ENCODE measurements at regions not wholly inside any gene's neighbourhood (a gene's known extent, or its start where the extent isn't known, plus 50 kb on each side); places are given as distances from the start of the nearest gene placed in this dataset.

DNA sequence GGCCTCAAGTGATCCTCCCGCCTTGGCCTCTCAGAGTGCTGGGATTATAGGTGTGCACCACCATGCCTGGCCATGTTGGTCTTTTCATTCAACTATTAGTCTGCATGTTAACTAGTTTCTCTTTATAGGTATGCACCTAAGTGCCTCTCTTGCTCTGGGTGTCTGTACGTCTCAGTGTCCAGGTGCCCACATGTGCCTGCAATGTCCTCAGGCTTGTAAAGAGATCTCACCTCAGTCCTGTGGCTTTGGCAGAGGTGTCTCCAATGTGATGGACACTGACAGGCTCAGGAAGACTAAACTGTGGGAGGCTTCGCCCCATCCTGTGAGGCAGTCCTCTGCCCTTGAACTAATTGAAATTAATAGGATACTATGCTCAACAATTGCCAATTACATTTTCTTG, 526.3 kb downstream of the PTPRU start:
- Histone ChIP-seq H3K4me3 (no peak overlapping the region), H3K9me3 (no peaks in the 10 kb centered on the region), H3K4me1 (ENCODE audit: insufficient read depth) (no peaks in the 10 kb centered on the region), H3K27me3 (no peaks in the 10 kb centered on the region), H3K36me3 (no peaks in the 10 kb centered on the region), H3K27ac (no peak overlapping the region)
- intact Hi-C loops (cut with DNase I): no loop called here
- no peak for DNase-seq
- TF ChIP-seq CTCF (IDR thresholded peaks at IDR 0.05): no peak
- no peak for TF ChIP-seq EP300 (IDR thresholded peaks at IDR 0.05)
- TF ChIP-seq POLR2A (IDR thresholded peaks at IDR 0.05): no peak
- WGBS, 3 donors: 49 to 86% (median 64%) methylated on average over 3 of the region's 3 CpGs

GRCh38 chr1:29761159-29761928, 525.0 kb downstream of the PTPRU start:
- WGBS, 3 donors: 59 to 67% (median 62%) methylated on average over 4 of the region's 4 CpGs
- intact Hi-C loops (cut with DNase I): no loop called here
- H3K4me1 ChIP-seq (ENCODE audit: insufficient read depth): no peaks in the 10 kb centered on the region
- no peaks in the 10 kb centered on the region for H3K27me3 ChIP-seq
- H3K9me3 ChIP-seq: no peaks in the 10 kb centered on the region
- TF ChIP-seq EP300 (IDR thresholded peaks at IDR 0.05) (no peak), POLR2A (IDR thresholded peaks at IDR 0.05) (no peak), CTCF (IDR thresholded peaks at IDR 0.05) (no peak)
- no peak overlapping the region for H3K4me3 ChIP-seq
- no peaks in the 10 kb centered on the region for H3K36me3 ChIP-seq
- H3K27ac ChIP-seq: no peak overlapping the region
- no peak for DNase-seq

DNA sequence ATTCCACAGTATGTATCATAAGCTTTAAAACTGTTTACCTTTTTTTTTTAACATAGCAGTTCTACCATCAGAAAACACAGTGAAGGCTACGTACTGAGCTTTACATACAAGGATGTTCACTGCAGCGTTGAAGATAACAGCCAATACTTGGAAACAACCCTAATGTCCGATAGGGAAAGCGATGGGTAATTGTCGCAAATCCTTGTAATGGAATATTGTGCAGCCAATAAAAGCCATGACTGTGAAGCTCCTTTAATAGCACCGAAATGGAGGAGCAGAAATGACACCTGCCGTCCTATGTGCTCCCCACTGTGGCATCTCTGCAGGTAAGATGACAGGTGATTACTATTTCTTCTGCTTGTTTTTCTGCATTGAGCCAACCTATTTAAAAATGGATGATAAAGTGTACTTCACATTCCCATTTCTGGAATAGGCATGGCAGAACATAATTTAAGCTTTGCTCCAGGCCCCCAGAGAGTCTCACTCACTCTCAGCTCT, 523.8 kb downstream of the PTPRU start:
- Histone ChIP-seq H3K9me3 (no peaks in the 10 kb centered on the region), H3K36me3 (no peaks in the 10 kb centered on the region), H3K27me3 (no peaks in the 10 kb centered on the region), H3K27ac (no peak overlapping the region), H3K4me3 (no peak overlapping the region), H3K4me1 (ENCODE audit: insufficient read depth) (no peaks in the 10 kb centered on the region)
- DNase-seq: no peak
- TF ChIP-seq EP300 (IDR thresholded peaks at IDR 0.05) (no peak), POLR2A (IDR thresholded peaks at IDR 0.05) (no peak), CTCF (IDR thresholded peaks at IDR 0.05) (no peak)
- WGBS, 3 donors: 71 to 80% (median 78%) methylated on average over 7 of the region's 7 CpGs
- intact Hi-C loops (cut with DNase I): no loop called here

- no peak overlapping the region for H3K4me3 ChIP-seq
- no peak for DNase-seq
- no peaks in the 10 kb centered on the region for H3K27me3 ChIP-seq
- TF ChIP-seq CTCF (IDR thresholded peaks at IDR 0.05) (no peak), EP300 (IDR thresholded peaks at IDR 0.05) (no peak), POLR2A (IDR thresholded peaks at IDR 0.05) (no peak)
- no peaks in the 10 kb centered on the region for H3K9me3 ChIP-seq
- H3K36me3 ChIP-seq: no peaks in the 10 kb centered on the region
- 23 to 40% (median 27%) methylated on average over 5 of the region's 5 CpGs for WGBS, 3 donors
- intact Hi-C loops (cut with DNase I): no loop called here
- no peaks in the 10 kb centered on the region for H3K4me1 ChIP-seq (ENCODE audit: insufficient read depth)
- H3K27ac ChIP-seq: no peak overlapping the region
Observed at GRCh38 chr1:29758781-29759499, 522.6 kb downstream of the PTPRU start.

Measured in ovary (tissue), 7 donors.